K562 (cell line): ENCODE measurements at regions not wholly inside any gene's neighbourhood (a gene's known extent, or its start where the extent isn't known, plus 50 kb on each side); places are given as distances from the start of the nearest gene placed in this dataset.

Experiments used
- AFF4 ChIP-seq: sonication (generic); formaldehyde crosslinking; IDR thresholded peaks from 2 replicates; pipeline ENCODE4 v1.8.0; 2023; ENCODE audit warnings: mild to moderate bottlenecking, missing genetic modification reagents
- ELF4 ChIP-seq: fragments of 450-650 bp; formaldehyde crosslinking; IDR thresholded peaks from 2 replicates; pipeline ENCODE4 v1.4.0; 2022; ENCODE audit warnings: missing genetic modification characterization
- MBD1 ChIP-seq: fragments of 250-450 bp; sonication (Bioruptor Pico); IDR thresholded peaks from 2 replicates; pipeline ENCODE4 v1.8.0; 2022; ENCODE audit warnings: inconsistent platforms
- MLLT1 ChIP-seq, 2 experiments: fragments of 450-650 bp; IDR thresholded peaks; 2 replicates each; pipeline ENCODE4 v1.6.1; 2016
- RFX5 ChIP-seq: IDR thresholded peaks from 2 replicates; pipeline ENCODE4 v1.6.1; 2011; ENCODE audit warnings: low read depth, mild to moderate bottlenecking, improper control_type of control experiment, low read length
- SNIP1 ChIP-seq: fragments of 450-650 bp; IDR thresholded peaks from 2 replicates; pipeline ENCODE4 v1.7.1; 2017; ENCODE audit warnings: low read depth, mild to moderate bottlenecking
- ZNF134 ChIP-seq: fragments of 250-450 bp; sonication (Bioruptor Pico); conservative IDR thresholded peaks from 2 replicates; pipeline ENCODE4 v1.4.0; 2020
- ZNF24 ChIP-seq: fragments of 450-650 bp; IDR thresholded peaks from 2 replicates; pipeline ENCODE4 v1.6.1; 2016
- ZNF780A ChIP-seq: fragments of 250-450 bp; sonication (Bioruptor Pico); IDR thresholded peaks from 2 replicates; pipeline ENCODE4 v1.5.0; 2021; ENCODE audit warnings: mild to moderate bottlenecking

GRCh38 chr5:57948091-57948490, 465.5 kb upstream of the ACTBL2 start (continued):
- TF ChIP-seq MBD1 (no peak), ZNF780A (CRISPR knock-in tag) (no peak), ELF4 (CRISPR knock-in tag) (no peak), AFF4 (CRISPR knock-in tag) (no peak), ZNF134 (CRISPR knock-in tag) (no peak), ZNF24 (no peak), RFX5 (no peak), MLLT1 (IDR thresholded peaks at IDR 0.05) (no peak), SNIP1 (no peak)
